Peyer's patch (tissue), 4 donors: ENCODE measurements at regions not wholly inside any gene's neighbourhood (a gene's known extent, or its start where the extent isn't known, plus 50 kb on each side); places are given as distances from the start of the nearest gene placed in this dataset.

ENCODE experiments used
- DNase-seq, 3 donors: peaks; one replicate each; pipeline ENCODE4 v3.0.0-alpha.2; 2017 to 2019
- H3K27ac ChIP-seq, 4 donors: fragments of 200-600 bp; sonication (generic); one replicate each; pipeline ENCODE4 v1.5.1; 2016 to 2019
- H3K27me3 ChIP-seq, 2 donors: fragments of 200-600 bp; sonication (generic); one replicate each; pipeline ENCODE4 v1.5.1; 2019
- H3K36me3 ChIP-seq, 3 donors: fragments of 200-600 bp; sonication (generic); one replicate each; pipeline ENCODE4 v1.5.1; 2016 to 2019
- H3K4me1 ChIP-seq, 4 donors: fragments of 200-600 bp; sonication (generic); one replicate each; pipeline ENCODE4 v1.5.1; 2016 to 2019
- H3K4me3 ChIP-seq, 4 donors: fragments of 200-600 bp; sonication (generic); 1 replicate in 3 of 4; 2 replicates in 1 of 4; pipeline ENCODE4 v1.5.1; 2016 to 2019; ENCODE audit warnings: mild to moderate bottlenecking in 1 of 4
- H3K9me3 ChIP-seq, 4 donors: fragments of 200-600 bp; sonication (generic); one replicate each; pipeline ENCODE4 v1.5.1; 2016 to 2019; ENCODE audit warnings: mild to moderate bottlenecking in 1 of 4
- CTCF ChIP-seq, 6 experiments: fragments of 450-650 bp in 4 of 6; fragments of 200-600 bp in 2 of 6; sonication (generic) in 1 of 6; IDR thresholded peaks; one replicate each; pipeline ENCODE4 v1.5.1; 2017 to 2019; ENCODE audit warnings: antibody characterized with exemption in 6 of 6, mild to moderate bottlenecking in 3 of 6, moderate library complexity in 1 of 6
- POLR2A ChIP-seq, 2 donors: fragments of 450-650 bp; IDR thresholded peaks; one replicate each; pipeline ENCODE4 v1.5.1; 2017; ENCODE audit warnings: antibody characterized with exemption in 2 of 2, mild to moderate bottlenecking in 2 of 2, moderate library complexity in 2 of 2

- H3K36me3 ChIP-seq = no peaks in the 10 kb centered on the region
- H3K27ac ChIP-seq = no peak overlapping the region
- no peaks in the 10 kb centered on the region for H3K27me3 ChIP-seq
- no peak overlapping the region for H3K4me3 ChIP-seq
- no peaks in the 10 kb centered on the region for H3K4me1 ChIP-seq
- peaks cover 0 to 12% (median 0%) of the 10 kb centered on the region in 4 donors for H3K9me3 ChIP-seq
- TF ChIP-seq CTCF (IDR thresholded peaks at IDR 0.05) (no peak), POLR2A (IDR thresholded peaks at IDR 0.05) (no peak)
- no peak for DNase-seq
These were observed 180.8 kb upstream of the IRX3 start for GRCh38 chr16:54467398-54467797.

GRCh38 chr16:54466233-54466632 is 179.6 kb upstream of the IRX3 start:
- no peak for TF ChIP-seq CTCF (IDR thresholded peaks at IDR 0.05)
- TF ChIP-seq POLR2A (IDR thresholded peaks at IDR 0.05) = no peak
- DNase-seq = no peak
- Histone ChIP-seq H3K4me3 (no peak overlapping the region), H3K36me3 (no peaks in the 10 kb centered on the region), H3K9me3 (peaks cover 0 to 12% (median 0%) of the 10 kb centered on the region in 4 donors), H3K27ac (no peak overlapping the region), H3K4me1 (no peaks in the 10 kb centered on the region), H3K27me3 (no peaks in the 10 kb centered on the region)

GRCh38 chr16:54465063-54465462 is 178.5 kb upstream of the IRX3 start:
- Histone ChIP-seq H3K9me3 (peaks cover 0 to 12% (median 0%) of the 10 kb centered on the region in 4 donors), H3K36me3 (no peaks in the 10 kb centered on the region), H3K4me3 (no peak overlapping the region), H3K27me3 (no peaks in the 10 kb centered on the region), H3K27ac (no peak overlapping the region), H3K4me1 (no peaks in the 10 kb centered on the region)
- DNase-seq = no peak
- TF ChIP-seq CTCF (IDR thresholded peaks at IDR 0.05) (no peak), POLR2A (IDR thresholded peaks at IDR 0.05) (no peak)

GRCh38 chr16:54462771-54463170 is 176.2 kb upstream of the IRX3 start:
- DNase-seq = no peak
- no peaks in the 10 kb centered on the region for H3K4me1 ChIP-seq
- H3K4me3 ChIP-seq = no peak overlapping the region
- TF ChIP-seq POLR2A (IDR thresholded peaks at IDR 0.05) (no peak), CTCF (IDR thresholded peaks at IDR 0.05) (no peak)
- peaks cover 0 to 12% (median 0%) of the 10 kb centered on the region in 4 donors for H3K9me3 ChIP-seq
- no peaks in the 10 kb centered on the region for H3K27me3 ChIP-seq
- no peaks in the 10 kb centered on the region for H3K36me3 ChIP-seq
- no peak overlapping the region for H3K27ac ChIP-seq

GRCh38 chr16:54462151-54462651 is 175.6 kb upstream of the IRX3 start:
- no peak for DNase-seq
- H3K4me1 ChIP-seq = no peaks in the 10 kb centered on the region
- peaks cover 0 to 12% (median 0%) of the 10 kb centered on the region in 4 donors for H3K9me3 ChIP-seq
- no peaks in the 10 kb centered on the region for H3K27me3 ChIP-seq
- H3K27ac ChIP-seq = no peak overlapping the region
- no peak for TF ChIP-seq CTCF (IDR thresholded peaks at IDR 0.05)
- no peak for TF ChIP-seq POLR2A (IDR thresholded peaks at IDR 0.05)
- no peaks in the 10 kb centered on the region for H3K36me3 ChIP-seq
- H3K4me3 ChIP-seq = no peak overlapping the region
